ENCODE measurements at regions not wholly inside any gene's neighbourhood (a gene's known extent, or its start where the extent isn't known, plus 50 kb on each side); places are given as distances from the start of the nearest gene placed in this dataset.

DNA sequence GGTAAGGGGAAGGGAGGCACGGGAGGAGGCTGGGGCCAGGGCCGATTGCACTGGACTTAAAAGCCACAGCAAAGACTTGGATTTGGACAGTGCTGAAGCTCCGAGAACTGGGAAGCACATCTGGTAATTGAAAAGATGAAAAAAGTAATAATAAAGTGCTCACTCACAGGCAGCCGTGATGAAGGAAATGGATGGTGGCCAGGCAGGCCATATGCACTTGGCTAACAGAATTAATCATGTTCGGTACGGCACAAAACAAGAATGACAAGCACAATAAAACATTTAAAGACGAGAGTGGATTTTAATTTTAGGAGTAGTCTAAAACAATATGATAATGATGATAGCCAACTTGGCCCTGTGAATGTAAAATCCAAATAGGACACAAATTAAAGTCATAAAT, 154.3 kb downstream of the VRK1 start:
- TF ChIP-seq ZFX (IDR thresholded peaks at IDR 0.05; ENCODE audit: borderline replicate concordance) (no peak), CTCF (IDR thresholded peaks at IDR 0.05) (no peak)
- no peak overlapping the region for H3K27ac ChIP-seq

GRCh38 chr14:96953087-96953874, 156.1 kb downstream of the VRK1 start:
- no peak overlapping the region for H3K27ac ChIP-seq
- TF ChIP-seq ZFX (IDR thresholded peaks at IDR 0.05; ENCODE audit: borderline replicate concordance) (no peak), CTCF (IDR thresholded peaks at IDR 0.05) (no peak)

DNA sequence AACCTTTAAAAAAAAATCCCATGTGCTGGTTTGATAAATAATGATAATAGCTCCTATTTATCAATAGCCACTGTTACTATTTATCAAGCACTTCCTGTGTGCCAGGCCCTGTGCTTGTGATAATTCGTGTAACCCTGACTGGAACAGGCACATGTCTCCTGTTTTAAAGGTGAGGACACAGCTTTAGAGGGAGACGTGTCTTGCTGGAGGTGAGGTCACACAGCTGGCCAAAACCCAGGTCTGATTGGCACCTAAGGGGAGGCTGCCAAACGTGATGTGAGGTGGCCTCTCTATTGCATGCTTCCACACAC, 156.6 kb downstream of the VRK1 start:
- H3K27ac ChIP-seq, result no peak overlapping the region
- TF ChIP-seq ZFX (IDR thresholded peaks at IDR 0.05; ENCODE audit: borderline replicate concordance), result no peak
- TF ChIP-seq CTCF (IDR thresholded peaks at IDR 0.05), result no peak

- TF ChIP-seq CTCF (IDR thresholded peaks at IDR 0.05), result no peak
- TF ChIP-seq ZFX (IDR thresholded peaks at IDR 0.05; ENCODE audit: borderline replicate concordance), result no peak
- H3K27ac ChIP-seq, result no peak overlapping the region
Observed at GRCh38 chr14:96956464-96957239, 159.5 kb downstream of the VRK1 start.

DNA sequence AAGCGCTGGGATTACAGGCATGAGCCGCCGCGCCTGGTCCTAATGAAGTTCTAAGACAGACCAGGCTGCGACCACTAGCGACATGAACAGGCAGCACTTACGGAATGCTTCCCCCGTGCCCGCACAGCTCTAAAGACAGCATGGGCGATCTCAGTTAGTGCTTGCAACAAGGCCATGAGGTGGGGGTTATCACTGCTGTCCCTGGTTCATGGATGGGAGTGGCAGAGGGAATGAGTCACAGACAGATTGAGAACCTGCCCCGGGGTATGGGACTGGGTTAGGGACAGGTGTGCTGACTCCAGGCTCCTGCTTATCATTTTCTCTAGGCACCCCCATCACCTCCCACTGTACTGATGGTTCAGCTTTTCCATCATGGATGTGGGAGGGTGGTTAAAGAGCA, 160.9 kb downstream of the VRK1 start:
- no peak overlapping the region for H3K27ac ChIP-seq
- TF ChIP-seq ZFX (IDR thresholded peaks at IDR 0.05; ENCODE audit: borderline replicate concordance) (no peak), CTCF (IDR thresholded peaks at IDR 0.05) (no peak)

GRCh38 chr14:96959992-96960391, 162.8 kb downstream of the VRK1 start:
- TF ChIP-seq ZFX (IDR thresholded peaks at IDR 0.05; ENCODE audit: borderline replicate concordance) (no peak), CTCF (IDR thresholded peaks at IDR 0.05) (no peak)
- H3K27ac ChIP-seq, result no peak overlapping the region

GRCh38 chr14:96960598-96961116, 163.5 kb downstream of the VRK1 start:
- TF ChIP-seq CTCF (IDR thresholded peaks at IDR 0.05), result no peak
- no peak overlapping the region for H3K27ac ChIP-seq
